NCI-H524 treated with DMSO at 0.1 percent for 48 hours (cell line): ENCODE measurements at regions not wholly inside any gene's neighbourhood (a gene's known extent, or its start where the extent isn't known, plus 50 kb on each side); places are given as distances from the start of the nearest gene placed in this dataset.
"Not testable (repeated sequence)": the region's sequence is repeated elsewhere in the genome, so short reads cannot be mapped to it uniquely, and the experiment has no call there.

Experiments
- DNase-seq: peaks from one replicate; lab custom pipeline; 2025; lab: John Stamatoyannopoulos, UW

GRCh38 chr1:195686764-195687163, 921.5 kb downstream of the KCNT2 start:
- no peak for DNase-seq

DNA sequence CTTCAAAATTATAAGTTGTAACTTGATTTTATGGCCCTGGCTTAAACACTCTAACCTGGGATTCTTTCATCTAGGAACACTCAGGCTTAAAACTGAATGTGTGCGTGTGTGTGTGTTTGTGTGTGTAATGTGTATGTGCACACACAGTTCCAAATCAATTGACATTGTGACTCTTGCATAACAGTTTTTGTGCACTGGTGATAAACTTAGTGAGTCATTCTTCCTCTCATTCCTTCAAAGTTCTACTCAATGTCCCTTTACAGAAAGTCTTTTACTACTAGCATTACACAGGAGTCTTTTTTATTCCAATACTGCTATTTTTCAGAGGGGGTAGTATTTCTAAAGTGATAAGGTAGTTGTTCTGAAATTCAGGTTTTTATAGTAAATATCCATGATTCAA, 943.6 kb downstream of the KCNT2 start:
- DNase-seq: no peak

- DNase-seq: no peak
Measured at GRCh38 chr1:195663549-195664280, 944.5 kb downstream of the KCNT2 start.

DNA sequence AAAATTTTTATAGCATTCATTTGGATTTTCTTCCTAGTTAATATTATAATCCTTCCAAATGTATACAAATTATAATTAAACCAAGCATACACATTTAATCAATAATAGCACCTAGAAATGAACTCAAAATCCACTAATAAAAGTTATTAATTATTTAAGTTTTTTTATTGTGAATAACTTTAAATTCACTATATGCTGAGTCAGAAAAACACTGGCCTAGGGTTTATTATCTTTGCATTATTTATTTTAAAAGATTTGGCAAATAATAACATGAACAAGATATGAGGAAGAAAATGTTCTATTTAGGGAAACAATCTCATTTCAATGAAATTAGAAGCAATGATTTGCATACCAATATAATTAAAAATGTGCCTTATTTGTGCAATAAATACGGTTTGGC, 951.5 kb downstream of the KCNT2 start:
- no peak for DNase-seq

DNA sequence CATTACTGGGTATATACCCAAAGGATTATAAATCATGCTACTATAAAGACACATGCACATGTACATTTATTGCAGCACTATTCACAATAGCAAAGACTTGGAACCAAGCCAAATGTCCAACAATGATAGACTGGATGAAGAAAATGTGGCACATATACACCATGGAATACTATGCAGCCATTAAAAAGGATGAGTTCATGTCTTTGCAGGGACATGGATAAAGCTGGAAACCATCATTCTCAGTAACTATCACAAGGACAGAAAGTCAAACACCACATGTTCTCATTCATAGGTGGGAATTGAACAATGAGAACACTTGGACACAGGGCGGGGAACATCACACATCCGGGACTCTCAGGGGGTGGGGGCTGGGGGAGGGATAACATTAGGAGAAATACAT, 959.4 kb downstream of the KCNT2 start:
- not testable (repeated sequence) for DNase-seq

DNA sequence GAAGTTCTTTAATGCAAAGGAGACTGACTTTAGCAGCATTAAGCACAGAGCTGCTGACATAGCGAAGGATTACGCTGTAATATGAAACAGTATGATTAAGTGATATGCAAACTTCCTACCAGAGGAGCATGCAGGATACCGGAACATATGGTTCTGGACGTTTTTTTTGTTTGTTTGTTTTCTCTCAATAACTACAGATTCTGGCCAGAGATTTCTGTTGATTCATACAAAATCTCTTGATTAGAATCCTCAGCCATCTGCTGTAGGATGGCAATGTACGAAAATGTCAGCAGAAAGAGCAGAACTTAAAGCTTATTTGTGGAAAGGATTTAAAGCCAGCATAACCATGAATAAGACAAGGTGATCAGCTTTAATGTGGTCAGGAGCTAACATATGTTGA, 970.7 kb downstream of the KCNT2 start:
- peak; percentile 40 for DNase-seq

- DNase-seq: no peak
Measured at GRCh38 chr1:195618287-195618686, 990.0 kb downstream of the KCNT2 start.

- no peak for DNase-seq
Measured at GRCh38 chr1:195617106-195617505, 991.1 kb downstream of the KCNT2 start.

GRCh38 chr1:195608883-195609282, 999.4 kb downstream of the KCNT2 start:
- DNase-seq: no peak

GRCh38 chr1:195606483-195606882, 1001.8 kb downstream of the KCNT2 start:
- DNase-seq: no peak

- no peak for DNase-seq
Measured at GRCh38 chr1:195604287-195604686, 1004.0 kb downstream of the KCNT2 start.

- DNase-seq: no peak
Measured at GRCh38 chr1:195597891-195598290, 1010.3 kb downstream of the KCNT2 start.

GRCh38 chr1:195594773-195595172, 1013.5 kb downstream of the KCNT2 start:
- no peak for DNase-seq

DNA sequence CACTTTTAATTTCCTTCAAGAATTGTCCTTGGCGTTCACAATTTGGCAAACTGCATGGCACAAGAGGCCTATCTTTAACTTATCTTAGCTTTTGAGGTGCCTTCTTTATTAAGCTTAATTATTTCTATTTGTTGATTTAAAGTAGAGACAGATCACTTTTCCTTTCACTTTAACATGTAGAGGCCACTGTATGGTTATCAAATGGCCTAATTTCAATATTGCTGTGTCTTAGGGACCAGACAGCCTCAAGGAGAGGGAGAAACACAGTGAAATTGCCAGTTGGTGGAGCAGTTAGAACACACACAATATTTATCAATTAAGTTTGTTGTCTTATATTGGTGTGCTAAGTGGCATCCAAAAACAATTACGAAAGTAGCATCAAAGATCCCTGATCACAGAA, 1013.9 kb downstream of the KCNT2 start:
- DNase-seq: no peak

- DNase-seq: no peak
Measured at GRCh38 chr1:195591917-195592672, 1016.1 kb downstream of the KCNT2 start.

- DNase-seq: no peak
Measured at GRCh38 chr1:195590649-195591048, 1017.6 kb downstream of the KCNT2 start.

DNA sequence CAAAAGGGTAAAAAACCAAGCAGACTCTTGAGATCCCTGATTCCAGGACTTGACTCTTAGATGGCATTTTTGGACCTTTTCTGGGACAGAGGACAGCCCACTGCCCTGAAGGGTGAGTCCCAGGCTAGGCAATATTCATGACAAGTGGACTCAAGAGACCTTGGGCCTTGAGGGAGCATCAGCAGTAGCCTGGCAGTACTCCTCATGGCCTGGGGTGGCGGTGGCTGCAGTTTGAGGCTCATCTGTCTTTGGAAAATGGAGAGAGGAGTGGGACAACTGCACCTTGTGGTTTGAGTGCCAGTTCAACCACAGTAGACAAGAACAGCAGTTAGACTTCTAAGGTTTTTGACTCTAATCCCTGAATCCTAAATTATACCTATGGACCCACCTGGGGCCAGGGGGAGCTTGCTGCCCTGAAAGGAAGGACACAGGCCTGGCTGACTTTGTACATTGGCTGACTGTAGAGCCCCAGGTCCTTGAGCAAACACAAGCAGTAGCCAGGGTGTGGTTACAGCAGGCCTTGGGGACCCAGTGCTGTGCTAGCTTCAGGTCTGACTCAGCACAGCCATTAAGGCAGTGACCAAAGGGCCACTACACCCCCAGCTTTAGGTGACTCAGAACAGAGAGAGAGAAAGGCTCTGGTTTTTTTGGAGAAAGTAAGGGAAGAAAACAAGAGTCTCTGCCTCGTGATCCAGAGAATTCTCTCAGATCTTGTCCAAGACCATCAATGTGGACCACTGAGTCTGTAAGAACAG, 1023.2 kb downstream of the KCNT2 start:
- no peak for DNase-seq

DNA sequence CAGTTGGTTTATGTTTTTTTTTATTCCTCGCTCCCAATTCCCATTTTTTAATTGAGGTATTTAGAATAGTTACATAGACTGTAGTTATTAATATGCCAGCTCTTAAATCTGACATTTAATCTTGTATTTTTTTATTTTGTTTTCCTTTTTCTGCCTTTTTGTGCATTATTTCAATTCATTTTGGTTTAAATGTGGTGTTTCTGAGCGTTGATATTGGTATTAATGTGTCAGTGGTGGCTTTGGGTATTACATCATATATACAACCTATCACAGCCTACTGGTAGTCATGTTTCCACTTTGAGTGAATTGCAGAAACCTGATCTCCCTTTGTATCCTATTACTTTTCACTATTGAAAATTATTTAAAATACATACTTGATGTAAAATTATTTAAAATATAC, 1027.3 kb downstream of the KCNT2 start:
- DNase-seq: no peak

DNA sequence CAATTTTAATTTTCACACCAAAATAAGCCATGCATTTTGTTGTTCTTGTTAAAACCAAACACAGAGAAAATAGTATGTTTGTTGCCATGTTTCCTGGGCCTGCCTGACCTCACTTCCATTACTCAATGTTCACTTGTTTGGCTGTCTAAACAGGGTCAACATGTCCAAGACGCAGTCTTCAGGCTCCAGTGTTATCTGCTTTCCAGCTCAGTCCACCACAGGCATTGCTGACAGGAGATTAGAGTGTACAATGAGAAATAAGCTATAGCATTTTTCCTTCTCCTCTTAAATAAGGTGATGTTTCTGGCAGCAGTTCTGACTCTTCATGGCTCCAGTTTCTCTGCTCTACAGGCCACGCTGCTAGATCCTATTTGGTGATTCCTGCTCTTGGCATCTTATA, 1030.5 kb downstream of the KCNT2 start:
- DNase-seq: no peak

GRCh38 chr1:195576641-195577040, 1031.6 kb downstream of the KCNT2 start:
- DNase-seq: no peak

DNA sequence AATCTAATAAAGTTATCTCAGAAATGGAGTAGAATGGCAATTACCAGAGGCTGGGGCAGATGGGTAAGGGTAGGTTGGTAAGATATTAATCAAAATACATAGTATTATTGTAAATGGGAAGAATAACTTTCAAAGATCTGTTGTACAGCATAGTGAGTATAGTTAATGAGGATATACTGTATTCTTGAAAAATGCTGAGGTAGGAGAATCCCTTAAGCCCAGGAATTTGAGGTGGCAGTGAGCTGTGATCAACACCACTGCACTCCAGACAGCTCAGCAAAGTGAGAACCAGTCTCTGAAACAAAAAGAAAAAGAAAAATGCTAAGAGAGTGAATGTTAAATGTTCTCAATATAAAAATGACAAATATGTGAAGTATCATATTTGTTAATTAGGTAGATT, 1033.7 kb downstream of the KCNT2 start:
- DNase-seq: no peak

- no peak for DNase-seq
Measured at GRCh38 chr1:195569934-195570333, 1038.3 kb downstream of the KCNT2 start.

- no peak for DNase-seq
Measured at GRCh38 chr1:195568389-195568788, 1039.9 kb downstream of the KCNT2 start.
